ENCODE measurements at regions not wholly inside any gene's neighbourhood (a gene's known extent, or its start where the extent isn't known, plus 50 kb on each side); places are given as distances from the start of the nearest gene placed in this dataset.

- DNase-seq = no peak
Observed at GRCh38 chr9:32326146-32326545, 58.3 kb upstream of the ACO1 start.

GRCh38 chr9:32331240-32331639 lies 53.2 kb upstream of the ACO1 start:
- DNase-seq = no peak

GRCh38 chr9:32334112-32334511 lies 50.3 kb upstream of the ACO1 start:
- DNase-seq = no peak

Data from retina (tissue), 1 donor.